Suprapubic skin (tissue), 4 donors: ENCODE measurements at regions not wholly inside any gene's neighbourhood (a gene's known extent, or its start where the extent isn't known, plus 50 kb on each side); places are given as distances from the start of the nearest gene placed in this dataset.

ENCODE experiments used
- EP300 ChIP-seq: sonication (generic); formaldehyde crosslinking; IDR thresholded peaks from one replicate; pipeline ENCODE4 v1.6.1; 2017; ENCODE audit warnings: antibody characterized with exemption
- POLR2A ChIP-seq, 2 donors: fragments of 450-650 bp; IDR thresholded peaks; one replicate each; pipeline ENCODE4 v1.6.1; 2017; ENCODE audit warnings: antibody characterized with exemption in 2 of 2, mild to moderate bottlenecking in 2 of 2, moderate library complexity in 2 of 2
- POLR2AphosphoS5 ChIP-seq, 3 donors: sonication (generic); formaldehyde crosslinking; IDR thresholded peaks; one replicate each; pipeline ENCODE4 v1.6.1; 2017; ENCODE audit warnings: antibody characterized with exemption in 3 of 3
- TF ChIP-seq, protein P1 (sequence below), 2 donors: fragments of 200-600 bp in 1 of 2; fragments of 450-650 bp in 1 of 2; sonication (generic) in 1 of 2; IDR thresholded peaks; one replicate each; pipeline ENCODE4 v1.5.1; 2016 to 2019; ENCODE audit warnings: antibody characterized with exemption in 2 of 2, mild to moderate bottlenecking in 1 of 2, moderate library complexity in 1 of 2

DNA sequence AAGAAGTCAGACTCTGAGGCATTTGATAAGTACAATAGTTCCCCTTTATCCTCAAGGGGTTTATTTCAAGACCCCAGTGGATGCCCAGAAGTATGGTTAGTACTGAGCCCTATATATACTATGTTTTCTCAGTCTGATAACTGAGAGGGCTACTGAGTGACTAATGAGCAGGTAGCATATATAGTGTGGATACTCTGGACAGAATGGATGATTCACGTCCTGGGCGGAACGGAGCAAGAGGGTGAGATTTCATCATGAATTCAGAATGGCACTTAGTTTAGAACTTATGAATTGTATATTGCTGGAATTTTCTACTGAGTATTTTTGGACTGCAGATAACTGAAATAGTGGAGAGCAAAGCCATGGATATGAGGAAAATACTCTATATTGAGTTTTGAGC is 457.6 kb downstream of the PLK2 start:
- TF ChIP-seq, protein P1, sequence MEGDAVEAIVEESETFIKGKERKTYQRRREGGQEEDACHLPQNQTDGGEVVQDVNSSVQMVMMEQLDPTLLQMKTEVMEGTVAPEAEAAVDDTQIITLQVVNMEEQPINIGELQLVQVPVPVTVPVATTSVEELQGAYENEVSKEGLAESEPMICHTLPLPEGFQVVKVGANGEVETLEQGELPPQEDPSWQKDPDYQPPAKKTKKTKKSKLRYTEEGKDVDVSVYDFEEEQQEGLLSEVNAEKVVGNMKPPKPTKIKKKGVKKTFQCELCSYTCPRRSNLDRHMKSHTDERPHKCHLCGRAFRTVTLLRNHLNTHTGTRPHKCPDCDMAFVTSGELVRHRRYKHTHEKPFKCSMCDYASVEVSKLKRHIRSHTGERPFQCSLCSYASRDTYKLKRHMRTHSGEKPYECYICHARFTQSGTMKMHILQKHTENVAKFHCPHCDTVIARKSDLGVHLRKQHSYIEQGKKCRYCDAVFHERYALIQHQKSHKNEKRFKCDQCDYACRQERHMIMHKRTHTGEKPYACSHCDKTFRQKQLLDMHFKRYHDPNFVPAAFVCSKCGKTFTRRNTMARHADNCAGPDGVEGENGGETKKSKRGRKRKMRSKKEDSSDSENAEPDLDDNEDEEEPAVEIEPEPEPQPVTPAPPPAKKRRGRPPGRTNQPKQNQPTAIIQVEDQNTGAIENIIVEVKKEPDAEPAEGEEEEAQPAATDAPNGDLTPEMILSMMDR (IDR thresholded peaks at IDR 0.05): no peak
- no peak for TF ChIP-seq POLR2AphosphoS5 (IDR thresholded peaks at IDR 0.05)
- no peak for TF ChIP-seq EP300
- TF ChIP-seq POLR2A (IDR thresholded peaks at IDR 0.05): no peak
